Right renal cortex interstitium (tissue), 3 donors: ENCODE measurements at regions not wholly inside any gene's neighbourhood (a gene's known extent, or its start where the extent isn't known, plus 50 kb on each side); places are given as distances from the start of the nearest gene placed in this dataset.
"Not testable (repeated sequence)": the region's sequence is repeated elsewhere in the genome, so short reads cannot be mapped to it uniquely, and the experiment has no call there.

Experiments
- DNase-seq, 3 donors: peaks; one replicate each; pipeline ENCODE4 v3.0.0-alpha.2; 2013; ENCODE audit warnings: low read depth in 3 of 3, low spot score in 2 of 3

- no peak for DNase-seq
These were observed 177.1 kb downstream of the HIPK3 start for GRCh38 chr11:33434294-33434693.

DNA sequence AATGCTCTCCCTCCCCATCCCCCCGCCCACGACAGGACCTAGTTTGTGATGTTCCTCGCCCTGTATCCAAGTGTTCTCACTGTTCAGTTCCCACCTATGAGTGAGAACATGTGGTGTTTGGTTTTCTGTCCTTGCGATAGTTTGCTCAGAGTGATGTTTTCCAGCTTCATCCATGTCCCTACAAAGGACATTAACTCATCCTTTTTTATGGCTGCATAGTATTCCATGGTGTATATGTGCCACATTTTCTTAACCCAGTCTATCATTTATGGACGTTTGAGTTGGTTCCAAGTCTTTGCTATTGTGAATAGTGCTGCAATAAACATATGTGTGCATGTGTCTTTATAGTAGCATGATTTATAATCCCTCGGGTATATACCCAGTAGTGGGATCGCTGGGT is 171.3 kb downstream of the HIPK3 start:
- not testable (repeated sequence) for DNase-seq

- no peak for DNase-seq
These were observed 163.9 kb downstream of the HIPK3 start for GRCh38 chr11:33420959-33421566.

DNA sequence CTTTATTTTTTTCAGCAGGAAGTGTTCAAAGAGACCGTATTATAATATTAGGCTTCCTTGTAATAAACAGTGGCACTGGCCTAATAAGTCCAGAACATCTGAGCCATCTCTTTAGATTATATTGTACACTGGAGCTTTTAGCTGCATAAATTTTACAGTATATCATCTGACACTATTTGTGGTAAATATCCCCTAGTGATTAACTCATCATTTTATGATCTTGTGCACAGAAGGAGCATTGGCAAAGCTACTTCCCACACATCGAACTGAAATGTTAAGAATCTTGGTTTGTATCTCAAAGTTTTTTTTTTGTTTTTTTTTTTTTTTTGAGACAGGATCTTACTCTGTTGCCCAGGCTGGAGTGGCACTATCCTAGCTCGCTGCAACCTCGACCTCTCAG is 162.7 kb downstream of the HIPK3 start:
- no peak for DNase-seq

DNA sequence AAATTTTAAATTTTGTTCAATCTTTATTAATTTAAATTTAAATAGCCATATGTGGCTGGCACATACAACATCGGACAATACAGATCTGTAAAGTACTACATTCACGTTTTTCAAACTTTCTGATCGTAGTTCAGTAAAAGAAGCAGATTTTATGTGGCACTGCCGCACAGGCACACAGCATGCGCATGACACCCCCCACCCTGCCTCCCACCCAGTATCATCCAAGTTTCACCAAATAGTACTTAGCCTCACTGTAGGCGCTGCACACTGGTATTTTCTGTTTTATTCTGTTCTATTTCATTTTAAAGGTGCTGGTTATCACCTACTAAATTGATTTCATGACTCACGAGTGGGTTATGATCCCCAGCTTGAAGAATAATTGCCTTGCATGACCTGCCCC is 159.9 kb downstream of the HIPK3 start:
- no peak for DNase-seq

GRCh38 chr11:33413301-33413700 is 156.1 kb downstream of the HIPK3 start:
- no peak for DNase-seq

DNA sequence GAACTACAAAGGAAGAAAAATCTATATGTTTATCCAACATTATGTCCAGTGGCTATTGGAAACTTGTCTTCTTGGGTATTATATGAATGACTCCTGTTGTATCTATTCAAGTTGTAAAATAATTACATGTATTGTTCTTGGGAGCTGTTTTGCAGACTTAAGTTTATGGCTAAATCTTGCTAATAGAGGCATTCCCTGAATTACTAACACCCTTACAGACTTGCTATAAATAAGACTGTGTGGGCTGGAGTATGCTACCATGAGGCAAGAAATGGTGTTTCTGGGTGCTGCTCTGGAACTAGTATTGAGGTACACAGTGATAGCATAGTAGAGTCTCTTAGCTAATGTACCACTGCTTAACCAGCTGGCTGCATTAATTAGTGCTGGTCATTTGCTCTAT is 155.1 kb downstream of the HIPK3 start:
- no peak for DNase-seq

DNA sequence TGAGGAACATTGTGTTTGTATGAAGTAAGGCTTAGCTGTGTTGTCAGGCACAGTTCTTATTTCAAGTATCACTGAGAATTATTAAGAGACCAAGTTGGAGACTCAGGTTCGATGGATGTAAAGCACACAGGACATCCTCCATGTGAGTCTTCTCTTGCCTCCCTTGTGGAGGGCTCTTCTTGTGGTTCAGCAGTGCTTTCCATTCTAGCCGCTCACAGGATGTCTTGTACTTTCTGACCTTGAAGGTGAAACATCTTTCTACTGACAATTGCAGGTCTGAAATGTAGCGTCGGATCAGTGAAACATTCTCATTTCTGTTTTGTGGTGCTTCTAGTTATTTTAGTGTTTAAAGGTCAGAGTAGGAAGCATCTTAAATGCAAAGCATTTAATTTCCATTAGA is 154.6 kb downstream of the HIPK3 start:
- DNase-seq = no peak

DNA sequence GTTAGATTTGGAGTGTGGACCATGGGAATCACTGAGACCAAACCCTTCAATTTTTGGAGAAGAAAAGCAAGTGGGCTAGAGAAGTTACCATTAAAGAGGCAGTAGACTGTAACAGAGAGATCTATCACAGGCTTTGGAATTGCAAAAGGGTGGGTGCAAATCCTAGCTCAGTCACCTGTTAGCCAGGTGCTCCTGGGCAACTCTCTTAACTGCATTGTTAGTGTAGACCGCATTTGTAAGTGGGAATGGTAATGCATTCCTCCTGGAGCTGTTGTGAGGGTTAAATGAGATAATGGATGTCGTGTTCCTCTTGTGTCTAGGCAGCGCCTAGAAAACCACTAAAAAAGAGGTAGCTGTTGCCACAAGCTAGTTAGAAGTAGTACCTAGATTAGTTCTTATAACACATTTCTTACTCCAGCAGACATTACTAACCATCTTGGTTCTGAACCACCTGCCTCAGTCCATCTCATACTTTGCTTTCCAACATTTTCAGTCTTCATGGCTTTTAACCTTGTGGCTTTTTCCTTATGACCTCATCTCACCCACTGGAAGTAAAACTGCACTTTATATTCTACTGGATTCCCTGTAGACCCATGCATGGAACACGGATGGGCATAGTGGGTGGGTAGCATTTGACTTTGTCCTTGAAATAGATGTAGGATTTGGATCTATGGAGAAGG is 153.0 kb downstream of the HIPK3 start:
- no peak for DNase-seq
